DND-41 (cell line): ENCODE measurements at regions not wholly inside any gene's neighbourhood (a gene's known extent, or its start where the extent isn't known, plus 50 kb on each side); places are given as distances from the start of the nearest gene placed in this dataset.

Experiments used
- CTCF ChIP-seq: IDR thresholded peaks from 2 replicates; pipeline ENCODE4 v1.5.1; 2012; ENCODE audit warnings: borderline replicate concordance, low read length, moderate library complexity, mild to moderate bottlenecking; ENCODE audit not compliant: poor library complexity, severe bottlenecking; ENCODE audit errors: extremely low read depth
- EZH2 ChIP-seq: IDR thresholded peaks from 3 replicates; pipeline ENCODE4 v1.6.1; 2012; ENCODE audit warnings: borderline replicate concordance, low read depth, mild to moderate bottlenecking, moderate library complexity, low read length, inconsistent platforms; ENCODE audit not compliant: severe bottlenecking

- TF ChIP-seq EZH2 (no peak), CTCF (no peak)
These were observed 175.9 kb upstream of the CITED2 start for GRCh38 chr6:139550361-139550760.
